BJ (cell line): ENCODE measurements at regions not wholly inside any gene's neighbourhood (a gene's known extent, or its start where the extent isn't known, plus 50 kb on each side); places are given as distances from the start of the nearest gene placed in this dataset.

Experiments
- CTCF ChIA-PET: fragments of 350-600 bp; formaldehyde crosslinking; extraction: SDS; loops from one replicate; lab custom pipeline; 2021; ENCODE audit warnings: antibody characterized with exemption, inconsistent platforms; lab: Yijun Ruan, JAX
- POLR2A ChIA-PET: fragments of 300-600 bp; sonication (Branson Sonifier 250); formaldehyde crosslinking; extraction: SDS; loops from one replicate; lab custom pipeline; 2021; ENCODE audit warnings: antibody characterized with exemption; lab: Charles Lee
- DNase-seq: peaks from one replicate; pipeline ENCODE4 v3.0.0-alpha.2; 2011; ENCODE audit warnings: low read depth
- H3K27me3 ChIP-seq: 2 replicates; pipeline ENCODE4 v1.6.0; 2011; ENCODE audit warnings: low read length; ENCODE audit not compliant: control insufficient read depth, insufficient read depth
- H3K36me3 ChIP-seq: 2 replicates; pipeline ENCODE4 v1.5.1; 2011; ENCODE audit warnings: low read length; ENCODE audit not compliant: control insufficient read depth, insufficient read depth
- H3K4me3 ChIP-seq: 2 replicates; pipeline ENCODE4 v1.5.1; 2011; ENCODE audit warnings: low read depth, mild to moderate bottlenecking, control low read depth, low read length
- CTCF ChIP-seq: IDR thresholded peaks from 2 replicates; pipeline ENCODE4 v1.5.1; 2011; ENCODE audit warnings: low read depth, mild to moderate bottlenecking, control low read depth, inconsistent platforms, low read length, moderate library complexity; ENCODE audit not compliant: insufficient read depth

GRCh38 chr4:1569461-1570151 is 114.5 kb downstream of the FAM53A start:
- no peaks in the 10 kb centered on the region for H3K36me3 ChIP-seq
- no peak for TF ChIP-seq CTCF
- peaks cover 1% of the 10 kb centered on the region; the same call in 1 of the 2 replicates for H3K27me3 ChIP-seq
- no peak overlapping the region for H3K4me3 ChIP-seq
- ChIA-PET CTCF (interaction anchor here (1.6 kb wide), 1 partner anchor 21 kb away, joined by 4 read pairs; no protein-coding TSS in a partner anchor), POLR2A (no interaction called here)
- DNase-seq, result no peak

GRCh38 chr4:1568855-1569460 is 115.2 kb downstream of the FAM53A start:
- no peak for DNase-seq
- TF ChIP-seq CTCF, result no peak
- ChIA-PET CTCF (interaction anchor here (1.6 kb wide), 1 partner anchor 20 kb away, joined by 4 read pairs; no protein-coding TSS in a partner anchor), POLR2A (no interaction called here)
- H3K36me3 ChIP-seq, result no peaks in the 10 kb centered on the region
- no peak overlapping the region for H3K4me3 ChIP-seq
- peaks cover 1% of the 10 kb centered on the region; the same call in 1 of the 2 replicates for H3K27me3 ChIP-seq

GRCh38 chr4:1567808-1568581 is 116.1 kb downstream of the FAM53A start:
- POLR2A ChIA-PET, result no interaction called here
- Histone ChIP-seq H3K36me3 (no peaks in the 10 kb centered on the region), H3K27me3 (0 out of 2 replicates have a peak, but pooled peaks cover 1% of the 10 kb centered on the region), H3K4me3 (no peak overlapping the region)
- DNase-seq, result no peak
- CTCF ChIA-PET, result interaction anchor here (1.6 kb wide), 1 partner anchor 19 kb away, joined by 4 read pairs; no protein-coding TSS in a partner anchor
- no peak for TF ChIP-seq CTCF

GRCh38 chr4:1567519-1567807 is 116.7 kb downstream of the FAM53A start:
- Histone ChIP-seq H3K36me3 (no peaks in the 10 kb centered on the region), H3K4me3 (no peak overlapping the region), H3K27me3 (0 out of 2 replicates have a peak, but pooled peaks cover 1% of the 10 kb centered on the region)
- POLR2A ChIA-PET, result no interaction called here
- CTCF ChIA-PET, result no interaction called here
- TF ChIP-seq CTCF, result no peak
- DNase-seq, result no peak
